Activated CD4-positive, alpha-beta T cell treated with anti-CD3 and anti-CD28 coated beads, Interleukin-2, Interleukin-6, amounts not matched to agents 100 ng/mL and 50 ng/mL, durations not matched to agents 16 hours and 8 hours (primary cell): ENCODE measurements at regions not wholly inside any gene's neighbourhood (a gene's known extent, or its start where the extent isn't known, plus 50 kb on each side); places are given as distances from the start of the nearest gene placed in this dataset.
"Not testable (repeated sequence)": the region's sequence is repeated elsewhere in the genome, so short reads cannot be mapped to it uniquely, and the experiment has no call there.

Source experiments
- DNase-seq: peaks from one replicate; pipeline ENCODE4 v3.0.0-alpha.2; 2020

DNA sequence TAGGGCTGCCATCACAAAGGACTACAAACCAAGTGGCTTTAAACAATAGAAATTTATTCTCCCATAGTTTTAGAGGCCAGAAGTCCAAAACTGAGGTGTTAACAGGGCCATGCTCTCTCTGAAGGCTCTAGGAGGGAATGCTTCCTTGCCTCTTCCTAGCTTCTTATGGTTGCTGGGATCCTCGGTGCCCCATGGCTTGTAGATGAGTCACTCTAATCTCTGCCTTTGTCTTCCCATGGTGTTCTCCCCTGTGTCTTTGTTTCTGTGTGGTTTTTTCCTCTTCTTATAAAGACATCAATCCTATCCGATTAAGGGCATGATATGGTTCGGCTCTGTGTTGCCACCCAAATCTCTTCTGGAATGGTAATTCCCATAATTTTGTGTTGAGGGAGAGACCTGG is 178.8 kb upstream of the NREP start:
- no peak for DNase-seq

DNA sequence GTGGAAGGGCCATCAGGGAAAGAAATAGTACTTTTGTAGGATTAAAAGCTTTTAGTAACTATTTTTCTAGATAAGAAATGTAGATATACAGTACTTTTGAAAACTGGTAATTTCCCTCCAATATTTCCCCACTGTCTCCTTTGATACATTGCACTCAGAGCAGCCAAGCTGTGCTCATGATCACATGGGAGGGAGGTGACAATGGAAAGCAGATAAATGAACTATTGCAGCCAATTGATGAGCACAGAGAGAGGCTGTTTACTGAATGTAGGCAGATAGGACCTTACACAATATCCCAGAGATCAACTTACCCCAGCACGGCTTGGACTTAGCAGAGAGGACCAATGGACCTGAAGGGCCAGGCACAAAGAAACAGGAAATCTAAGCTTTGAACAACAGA is 178.0 kb upstream of the NREP start:
- no peak for DNase-seq

DNA sequence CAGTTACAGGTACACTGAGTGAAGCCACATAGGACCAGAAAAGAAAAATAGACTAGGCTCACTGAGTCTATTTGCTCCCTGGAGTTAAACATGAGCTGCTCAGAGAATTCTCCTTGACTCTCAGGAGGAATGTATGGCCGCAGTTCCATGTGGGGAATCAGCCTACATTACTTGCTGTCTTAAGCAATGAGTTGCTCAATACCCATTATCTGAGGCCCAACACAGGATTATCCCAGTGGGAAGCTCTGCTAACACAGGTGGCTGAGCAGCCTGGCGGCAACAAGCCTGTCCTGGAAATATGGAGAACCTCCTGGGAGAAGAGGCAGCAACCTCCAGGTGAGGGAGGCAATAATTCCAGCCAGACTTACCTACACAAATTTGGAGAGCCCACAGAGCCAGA is 177.5 kb upstream of the NREP start:
- no peak for DNase-seq

DNA sequence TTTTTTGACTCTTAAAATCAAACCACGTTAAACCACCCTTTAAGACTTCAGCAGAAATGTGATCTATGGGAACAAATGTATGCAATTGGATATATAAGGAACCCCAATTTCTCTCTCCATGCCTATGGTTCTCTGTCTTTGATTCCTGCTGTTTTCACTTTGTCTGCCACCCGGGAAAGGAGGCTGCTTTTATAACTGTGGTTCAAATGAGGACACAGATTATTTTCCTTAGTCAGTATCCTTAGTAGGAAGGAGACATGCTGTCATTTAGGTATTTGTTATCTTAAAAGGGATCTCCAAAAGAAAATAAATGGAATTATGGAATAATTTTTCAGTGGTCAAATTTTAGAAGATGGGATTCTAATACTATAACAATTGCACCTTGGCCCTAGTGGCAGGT is 176.1 kb upstream of the NREP start:
- DNase-seq, result no peak

DNA sequence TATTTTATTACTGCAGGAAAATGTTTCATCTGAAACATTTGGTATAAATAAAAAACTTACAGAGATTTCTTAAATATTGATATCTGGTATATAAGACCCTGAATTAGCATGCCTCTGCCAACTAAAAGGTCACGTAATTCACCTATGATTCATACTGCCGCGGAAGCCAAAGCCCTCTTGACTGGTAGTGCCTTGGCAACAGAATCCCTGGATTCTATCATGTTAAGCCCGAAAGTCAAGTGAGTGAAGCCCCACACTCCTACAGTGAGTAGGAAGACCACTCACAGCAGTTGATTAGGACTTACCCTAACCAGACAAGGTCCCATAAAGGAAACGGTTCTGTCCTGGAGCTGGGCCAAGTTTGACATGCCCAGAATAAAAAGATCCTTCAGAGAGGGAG is 175.6 kb upstream of the NREP start:
- DNase-seq, result no peak

DNA sequence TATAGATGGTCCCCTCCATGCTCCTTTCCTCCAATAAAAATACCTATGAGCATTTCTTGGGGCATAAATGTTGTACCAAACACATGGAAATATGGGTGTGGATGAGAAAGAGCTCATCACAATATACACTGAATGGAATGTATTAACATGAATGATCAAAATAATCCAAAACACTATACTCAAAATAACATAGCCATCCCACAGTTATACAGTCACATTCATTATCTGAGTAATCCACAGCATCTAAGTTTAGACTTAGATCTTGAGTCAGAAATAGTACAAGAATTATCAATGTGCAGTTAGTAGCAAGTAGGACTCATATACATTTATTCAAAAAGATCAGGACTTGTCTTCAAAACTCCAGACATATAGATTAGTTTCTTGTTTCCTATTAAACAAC is 175.2 kb upstream of the NREP start:
- no peak for DNase-seq

DNA sequence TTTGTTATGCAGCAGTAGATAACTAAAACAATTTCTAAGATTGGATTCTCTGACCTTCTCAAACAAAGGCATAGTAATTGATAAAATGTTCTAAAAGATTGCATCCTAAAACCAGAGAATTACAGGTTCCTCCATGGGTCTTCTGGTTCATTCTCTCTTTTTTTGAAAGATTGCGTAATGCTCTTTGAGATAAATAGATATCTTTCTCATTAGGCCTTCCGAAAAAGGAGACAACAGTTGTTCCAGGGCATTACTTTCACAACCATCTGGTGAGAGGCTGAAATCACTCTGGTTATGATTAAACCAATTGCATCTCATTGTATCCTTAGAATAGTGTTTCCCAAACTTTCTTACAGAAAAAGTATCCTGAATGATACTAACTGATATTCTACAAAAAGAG is 174.7 kb upstream of the NREP start:
- no peak for DNase-seq

DNA sequence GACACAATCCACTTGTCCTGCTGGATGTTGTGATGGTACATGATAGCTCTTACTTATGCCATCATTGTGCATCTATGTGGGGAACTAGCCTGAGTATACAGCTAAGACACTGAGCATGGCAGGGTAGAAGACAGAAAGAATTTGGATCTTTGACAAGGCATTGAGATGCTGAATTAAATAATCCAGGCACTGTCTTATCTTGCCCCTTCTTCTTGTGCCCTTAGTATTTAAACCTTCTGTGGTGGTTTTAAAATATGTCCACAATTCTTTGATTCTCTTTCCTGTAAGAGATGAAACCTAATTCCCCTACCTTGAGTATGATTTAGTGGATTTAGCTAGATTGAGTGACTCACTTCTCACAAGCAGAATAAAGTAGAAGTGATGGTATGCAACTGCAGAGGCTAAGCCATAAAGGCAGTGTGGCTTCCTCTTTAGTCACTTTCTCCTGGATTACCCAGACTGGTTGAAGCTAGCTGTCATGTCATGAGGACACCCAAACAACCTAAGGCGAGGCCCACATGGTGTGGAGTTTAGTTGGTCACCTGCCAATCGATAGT is 174.0 kb upstream of the NREP start:
- DNase-seq, result no peak

DNA sequence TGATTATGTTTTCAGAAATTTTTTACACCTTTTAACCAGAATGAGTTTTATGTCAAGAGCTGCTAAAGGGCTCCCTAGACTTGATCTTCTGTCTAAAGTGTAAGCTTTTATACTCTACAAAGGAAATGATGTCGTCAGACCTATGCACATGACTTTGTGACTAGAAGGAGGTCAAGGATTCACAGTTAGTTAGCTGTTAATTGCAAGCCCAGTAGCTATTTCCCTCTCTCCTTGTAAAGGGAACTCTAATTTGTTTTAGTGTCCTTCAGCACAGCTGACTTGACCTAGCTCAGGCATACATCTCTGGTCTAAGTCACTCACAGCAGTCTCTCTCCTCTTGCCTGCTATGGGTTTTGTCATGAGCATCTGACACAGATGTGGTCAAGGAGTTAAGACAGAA is 173.5 kb upstream of the NREP start:
- no peak for DNase-seq

DNA sequence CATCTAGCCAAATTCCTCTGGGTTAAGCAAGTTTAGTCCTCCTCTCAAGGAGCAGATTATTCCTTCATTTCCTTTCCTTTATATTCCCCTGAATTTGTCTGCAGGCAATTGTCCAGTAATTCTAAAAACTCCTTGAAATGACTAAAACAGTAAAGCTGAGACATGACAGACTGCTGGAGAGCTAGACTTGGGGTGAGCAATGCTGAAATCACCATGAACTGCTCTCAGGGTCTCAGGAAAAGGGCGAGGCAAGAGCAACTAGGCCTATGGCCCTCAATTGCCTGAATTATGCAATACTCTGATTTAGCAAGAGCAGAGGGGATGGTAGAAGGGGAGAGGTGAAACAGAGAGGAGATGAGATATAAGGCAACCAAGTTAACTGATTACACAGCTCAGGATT is 172.9 kb upstream of the NREP start:
- no peak for DNase-seq

DNA sequence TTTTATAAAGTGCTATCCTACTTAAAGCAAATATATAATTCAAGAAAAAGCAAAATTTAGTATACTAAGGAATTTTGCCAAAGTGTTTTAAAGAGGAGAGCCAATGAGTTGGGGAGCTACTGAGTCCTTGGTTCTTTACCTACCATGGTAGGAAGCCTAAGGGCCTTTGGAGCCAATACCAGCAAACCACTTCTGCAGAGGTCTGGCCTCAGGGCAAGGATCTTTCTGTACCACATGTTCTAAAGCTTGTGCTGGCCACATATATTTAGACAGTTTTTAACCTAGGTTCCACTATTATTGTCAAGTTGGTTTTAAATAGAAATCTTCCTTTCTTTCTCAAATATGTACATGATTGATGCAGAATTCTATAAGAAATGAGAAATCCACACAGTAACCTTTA is 172.3 kb upstream of the NREP start:
- no peak for DNase-seq

DNA sequence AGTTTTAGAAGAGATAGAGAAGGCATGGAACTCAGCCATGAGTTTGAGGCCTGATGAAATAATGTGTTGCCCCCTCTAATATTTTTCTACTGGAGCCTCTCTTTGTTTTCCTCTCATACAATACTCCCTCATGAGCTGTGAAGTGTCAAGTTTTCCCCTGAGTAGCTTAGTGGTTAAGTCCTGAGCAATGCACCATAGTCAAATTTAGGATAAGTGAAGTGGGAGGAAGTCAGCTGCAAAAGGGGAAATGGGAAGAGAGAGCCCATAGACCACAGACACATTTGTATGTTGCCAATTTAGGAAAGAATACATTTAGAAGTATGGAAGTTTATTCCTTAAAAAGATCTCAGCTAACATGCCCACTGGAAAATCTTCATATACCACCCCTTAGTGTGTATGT is 171.5 kb upstream of the NREP start:
- DNase-seq, result no peak

DNA sequence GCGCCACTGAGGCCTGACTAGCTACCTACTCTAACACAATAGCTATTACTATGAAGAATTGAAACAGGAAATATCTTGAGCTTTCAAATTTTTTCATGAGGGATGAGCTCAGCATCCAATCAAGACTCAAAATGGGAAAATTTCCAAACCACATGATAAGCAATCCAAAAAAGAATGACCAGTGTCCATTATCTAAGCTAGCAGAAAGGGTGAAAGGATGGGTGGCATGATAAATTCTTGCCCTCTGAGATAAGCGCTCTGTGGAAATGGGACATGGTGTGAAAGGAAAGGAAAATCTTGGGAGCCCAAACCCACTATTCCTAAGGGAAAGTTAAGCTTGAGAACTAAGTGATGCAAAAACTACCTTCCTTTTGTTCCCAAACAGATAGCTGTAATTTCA is 170.2 kb upstream of the NREP start:
- DNase-seq, result no peak

DNA sequence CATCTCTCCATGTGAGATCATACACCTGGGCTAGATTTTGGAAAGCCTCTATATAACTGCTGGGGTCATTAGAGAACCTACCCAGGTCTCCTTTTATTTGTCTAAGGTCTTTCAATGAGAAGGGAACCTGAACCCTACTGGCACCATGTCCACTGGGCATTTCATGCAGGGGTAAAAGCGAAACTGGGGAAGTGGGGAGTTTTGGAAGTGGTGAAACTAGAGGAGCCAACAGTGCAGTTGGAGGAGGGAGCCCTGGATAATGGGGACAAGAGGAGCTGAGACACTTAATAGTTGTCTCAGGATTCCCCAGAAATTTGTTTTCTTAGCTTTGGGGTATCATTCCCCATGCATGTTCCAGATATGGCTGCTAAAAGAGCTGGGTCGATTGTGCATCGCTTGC is 169.0 kb upstream of the NREP start:
- DNase-seq, result no peak

DNA sequence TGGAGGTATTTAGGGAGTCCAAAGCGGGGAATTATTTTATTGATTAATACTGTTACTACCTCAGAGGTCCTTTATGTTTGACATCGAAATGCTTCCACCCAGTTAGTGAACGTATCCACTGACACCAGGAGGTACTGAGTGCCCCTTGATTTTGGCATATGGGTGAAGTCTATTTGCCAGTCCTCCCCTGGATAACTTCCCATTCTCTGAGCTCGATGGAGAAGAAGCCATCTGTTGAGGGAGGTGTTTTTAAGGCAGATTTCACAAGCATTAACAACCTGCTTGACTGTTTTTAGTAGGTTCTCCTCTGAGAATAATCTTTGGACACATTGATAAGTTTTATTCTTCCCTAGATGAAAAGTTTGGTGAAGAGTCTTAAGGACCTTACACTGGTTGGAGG is 165.3 kb upstream of the NREP start:
- DNase-seq, result no peak

DNA sequence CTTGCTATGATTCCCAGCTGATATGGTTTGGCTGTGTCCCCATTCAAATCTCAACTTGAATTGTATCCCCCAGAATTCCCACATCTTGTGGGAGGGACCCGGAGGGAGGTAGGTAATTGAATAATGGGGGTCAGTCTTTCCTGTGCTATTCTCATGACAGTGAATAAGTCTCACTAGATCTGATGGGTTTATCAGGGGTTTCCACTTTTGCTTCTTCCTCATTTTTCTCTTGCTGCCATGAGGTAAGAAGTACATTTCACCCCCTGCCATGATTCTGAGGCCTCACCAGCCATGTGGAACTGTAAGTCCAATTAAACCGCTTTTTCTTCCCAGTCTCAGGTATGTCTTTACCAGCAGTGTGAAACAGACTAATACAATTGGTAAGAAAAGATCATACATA is 164.7 kb upstream of the NREP start:
- DNase-seq, result not testable (repeated sequence)

DNA sequence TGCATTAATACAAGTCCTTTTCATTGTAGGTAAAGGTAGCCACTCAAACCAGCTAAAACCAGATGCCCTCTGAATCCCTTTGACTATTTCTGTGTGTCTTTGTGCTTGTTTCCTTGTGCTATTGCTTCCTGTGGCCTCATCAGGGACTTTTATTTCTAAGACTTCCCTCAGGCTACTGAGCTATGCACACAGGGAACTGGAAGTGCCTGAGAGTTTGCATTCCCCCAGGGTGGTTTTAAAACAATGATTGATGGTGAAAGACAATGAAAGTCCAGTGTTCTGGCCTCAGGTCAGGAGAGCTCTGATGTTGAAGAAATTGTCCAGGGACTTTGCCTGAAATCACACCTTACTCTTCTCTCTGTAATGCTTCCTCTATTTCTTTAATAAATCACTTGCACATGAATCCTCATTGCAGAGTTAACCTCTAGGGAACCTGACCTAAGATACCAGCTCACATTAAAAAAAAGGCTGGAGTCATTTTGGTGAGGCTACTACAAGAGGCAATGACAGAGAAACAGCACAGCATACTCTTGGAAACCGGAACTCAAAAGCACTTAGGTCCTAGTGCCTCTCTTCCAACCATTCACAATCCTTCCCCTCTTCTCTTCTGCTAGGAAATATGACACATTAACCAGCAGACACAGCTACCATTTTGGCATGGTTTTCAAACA is 158.1 kb upstream of the NREP start:
- DNase-seq, result no peak

DNA sequence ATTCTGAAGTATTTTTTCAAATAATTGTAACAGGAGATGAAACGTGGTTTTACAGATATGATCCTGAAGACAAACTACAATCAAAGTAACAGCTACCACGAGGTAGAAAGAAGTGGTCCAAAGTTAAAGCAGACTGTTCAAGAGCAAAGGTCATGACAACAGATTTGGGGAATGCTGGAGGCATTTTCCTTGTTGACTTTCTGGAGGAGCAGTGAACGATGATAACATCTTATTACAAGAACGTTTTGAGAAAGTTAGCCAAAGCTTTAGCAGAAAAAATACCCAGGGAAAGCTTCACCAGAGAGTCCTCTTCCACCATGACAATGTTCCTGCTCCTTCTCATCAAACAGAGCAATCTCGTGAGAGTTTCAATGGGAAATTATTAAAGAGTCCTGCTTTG is 145.4 kb upstream of the NREP start:
- DNase-seq, result no peak

DNA sequence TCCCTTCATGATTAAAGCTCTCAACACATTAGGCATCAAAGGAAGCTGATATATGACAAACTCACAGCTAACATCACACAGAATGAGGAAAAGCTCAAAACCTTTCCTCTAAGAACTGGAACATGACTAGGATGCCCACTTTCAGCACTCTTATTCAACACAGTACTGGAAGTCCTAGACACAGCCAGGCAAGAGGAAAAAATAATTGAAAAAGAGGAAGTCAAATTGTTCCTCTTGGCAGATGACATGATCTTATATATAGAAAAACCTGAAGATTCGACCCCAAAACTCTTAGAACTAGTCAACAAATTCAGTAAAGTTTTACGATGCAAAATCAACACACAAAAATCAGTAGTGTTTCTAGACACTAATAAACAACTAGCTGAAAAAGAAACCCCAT is 144.3 kb upstream of the NREP start:
- no peak for DNase-seq

DNA sequence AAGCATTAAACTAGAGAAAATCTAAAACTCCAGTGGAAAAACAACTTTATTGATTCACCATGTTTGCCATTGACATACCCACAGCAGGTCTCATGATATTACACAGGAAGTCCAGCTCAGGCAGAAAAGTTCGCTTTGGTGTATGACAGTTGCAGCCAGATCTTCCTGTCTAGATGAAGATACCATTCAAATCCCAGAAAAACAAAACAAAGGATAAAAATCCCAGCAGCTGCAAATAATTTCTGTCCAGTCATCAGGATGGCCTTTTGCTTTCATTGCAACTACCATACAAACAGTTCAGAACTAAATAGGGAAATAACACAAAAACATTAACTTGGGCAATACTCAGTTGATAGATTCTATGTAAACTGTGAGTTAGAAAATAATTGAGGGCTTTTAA is 136.0 kb upstream of the NREP start:
- no peak for DNase-seq

DNA sequence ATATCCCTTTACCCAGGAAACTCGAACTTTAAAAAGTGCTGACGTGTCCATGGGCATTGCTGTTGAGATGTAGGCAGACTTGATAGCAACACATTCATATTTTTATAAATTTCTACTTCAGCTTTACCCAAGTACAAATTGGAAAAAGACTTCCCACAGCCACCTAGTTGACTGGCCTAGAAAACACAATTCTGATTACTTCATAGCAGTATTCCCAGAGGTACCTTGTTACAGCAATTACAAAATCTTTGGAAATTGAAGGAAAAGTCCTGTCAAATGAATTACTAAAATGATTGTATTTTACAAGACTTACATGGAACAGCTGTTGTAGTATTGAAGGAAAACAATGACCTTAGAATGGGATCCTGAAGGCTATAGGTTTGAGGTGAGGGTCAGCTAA is 130.7 kb upstream of the NREP start:
- no peak for DNase-seq

DNA sequence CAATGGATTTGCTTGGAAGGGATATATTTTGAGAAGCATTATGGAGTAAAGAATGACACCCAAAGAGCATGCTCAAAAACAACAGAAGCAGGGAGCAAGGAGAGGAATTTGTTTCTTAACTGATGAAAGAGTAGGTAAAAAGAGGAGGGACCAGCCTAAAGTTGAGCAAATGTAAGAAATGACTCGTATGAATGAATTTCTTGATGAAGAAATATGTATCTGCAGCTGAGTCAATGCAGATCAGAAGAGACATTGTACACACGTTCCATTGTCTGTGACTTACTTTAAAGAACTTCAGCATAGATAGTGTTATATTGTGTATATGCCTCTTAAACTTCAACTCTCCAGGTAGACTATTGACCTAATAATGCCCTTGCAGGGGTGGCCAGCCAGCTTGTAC is 112.7 kb upstream of the NREP start:
- DNase-seq, result no peak

DNA sequence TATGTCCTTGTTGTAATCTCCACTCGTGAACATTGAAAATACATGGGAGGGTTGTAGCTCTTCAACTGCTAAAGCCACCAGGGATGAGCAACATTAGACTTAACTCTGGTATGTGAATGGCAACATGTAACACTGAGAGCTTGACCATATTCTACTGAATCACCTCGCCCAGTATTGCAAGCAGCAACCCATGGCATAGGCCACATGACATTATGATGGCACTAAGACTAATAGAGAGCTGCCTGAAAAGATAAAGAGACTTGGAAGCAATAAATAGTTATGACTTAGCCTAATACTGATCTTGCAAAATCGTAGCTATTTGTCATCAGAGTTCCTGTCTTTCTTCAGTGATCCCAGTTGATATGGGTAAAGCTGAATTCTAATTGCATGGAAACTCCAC is 108.4 kb upstream of the NREP start:
- DNase-seq, result no peak

DNA sequence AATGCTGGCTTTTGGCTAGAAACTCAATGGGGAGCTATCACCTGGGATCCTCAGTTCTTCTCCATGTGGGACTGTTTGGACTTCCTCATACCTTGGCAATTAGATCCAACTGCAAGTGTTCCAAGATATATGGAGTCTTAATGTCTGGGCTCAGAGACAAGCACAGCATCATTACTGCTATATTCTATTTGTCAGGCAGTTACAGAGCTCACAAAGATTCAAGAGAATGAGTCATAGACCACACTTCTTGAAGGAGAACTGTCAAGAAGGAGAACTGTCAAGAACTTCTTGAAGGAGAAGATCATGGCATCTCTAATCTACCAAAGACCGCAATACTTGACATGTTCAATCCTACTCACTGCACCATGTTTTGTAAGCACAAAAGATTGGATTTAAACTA is 106.8 kb upstream of the NREP start:
- no peak for DNase-seq

DNA sequence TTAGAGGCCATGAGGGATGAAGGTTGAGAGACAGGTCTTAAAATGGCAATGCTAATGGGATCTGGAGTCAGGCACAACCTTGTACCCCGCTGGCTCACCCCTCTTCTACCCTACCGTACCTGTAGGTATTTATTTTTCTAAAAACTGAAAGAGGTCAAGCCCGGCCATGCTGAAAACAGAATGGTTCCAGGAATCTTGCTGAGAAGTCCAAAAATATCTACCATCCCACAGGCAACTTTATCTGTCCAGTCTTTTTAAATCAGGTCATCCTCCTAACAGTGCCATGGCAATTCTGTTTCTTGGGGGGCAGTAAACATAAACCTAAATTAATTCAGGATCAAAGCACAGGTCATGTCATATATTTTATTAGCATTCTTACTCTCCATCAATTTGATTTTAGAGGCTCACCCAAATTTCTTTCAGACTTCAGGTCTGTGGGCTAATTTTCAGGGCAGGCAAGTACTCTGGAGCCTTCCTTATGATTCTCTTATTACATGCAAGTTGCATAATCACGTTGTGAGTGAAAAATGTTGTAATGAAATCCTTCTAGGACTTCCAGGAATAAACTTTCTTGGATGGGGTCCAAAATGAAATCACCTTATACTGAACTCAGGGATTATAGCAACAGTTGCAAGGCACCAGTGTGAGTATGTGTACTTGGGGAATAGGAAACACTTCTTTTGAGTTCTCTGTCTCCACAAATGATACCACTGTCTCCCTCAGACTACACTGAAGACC is 102.7 kb upstream of the NREP start:
- no peak for DNase-seq
